ENCODE measurements at regions not wholly inside any gene's neighbourhood (a gene's known extent, or its start where the extent isn't known, plus 50 kb on each side); places are given as distances from the start of the nearest gene placed in this dataset.

DNA sequence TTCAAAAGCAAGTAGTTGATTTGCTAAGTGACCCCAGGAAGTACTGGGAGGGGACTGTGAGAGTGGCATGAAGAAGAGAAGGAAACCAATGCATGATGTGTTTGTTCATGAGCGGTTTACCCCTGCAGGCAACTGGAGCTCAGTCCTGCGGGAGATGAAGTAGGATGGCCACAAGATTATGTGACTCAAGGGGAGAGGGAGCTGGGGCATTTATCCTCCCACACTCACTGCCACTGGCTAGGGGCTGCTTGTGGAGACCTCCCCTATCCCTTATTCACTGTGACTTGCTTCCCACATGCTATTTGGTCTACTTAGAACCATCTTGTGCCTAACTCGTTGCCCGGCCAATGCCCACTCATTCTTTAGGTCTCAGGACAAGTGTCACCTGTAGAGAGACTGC, 60.6 kb upstream of the TRIO start:
- DNase-seq = no peak
- no peaks in the 10 kb centered on the region for H3K4me1 Mint-ChIP-seq
- no peak overlapping the region for H3K4me3 Mint-ChIP-seq
- no peaks in the 10 kb centered on the region for H3K79me1 ChIP-seq (ENCODE audit: insufficient read depth, low read depth, low read length, poor library complexity, severe bottlenecking)
- no peak overlapping the region for H3K9ac ChIP-seq (ENCODE audit: extremely low read depth, insufficient read length, low read length)
- no peak overlapping the region for H3T11ph ChIP-seq (ENCODE audit: low read length)
- no peaks in the 10 kb centered on the region for H4K20me1 ChIP-seq (ENCODE audit: control insufficient read depth, insufficient read depth, insufficient read length)
- WGBS (ENCODE audit: extremely low coverage, insufficient read length, low lambda C conversion rate) = no CpG with 5 or more reads among the region's 4 CpGs
- no peaks in the 10 kb centered on the region for H3K23me2 ChIP-seq (ENCODE audit: insufficient read length, low read depth, low read length, poor library complexity, severe bottlenecking)
- H3K27me3 Mint-ChIP-seq (ENCODE audit: low read depth) = no peaks in the 10 kb centered on the region; the same call in none of the 2 replicates
- H2AFZ ChIP-seq (ENCODE audit: low read length) = no peak overlapping the region
- H3K4me1 ChIP-seq (ENCODE audit: insufficient read depth, low read length) = no peaks in the 10 kb centered on the region
- no peak overlapping the region for H3K14ac ChIP-seq (ENCODE audit: insufficient read depth, low read length)
- no peak overlapping the region for H2BK20ac ChIP-seq (ENCODE audit: low read depth, low read length, poor library complexity, severe bottlenecking)
- H3K9me3 Mint-ChIP-seq = peaks cover 0 to 2% of the 10 kb centered on the region in 2 experiments; a peak in 1 of 5 replicates
- no peak overlapping the region for H4K5ac ChIP-seq (ENCODE audit: insufficient read length, low read depth, low read length)
- no peak overlapping the region for H3K4ac ChIP-seq (ENCODE audit: low read depth, low read length)
- no peak overlapping the region for H3K27ac Mint-ChIP-seq
- no peaks in the 10 kb centered on the region for H3K79me2 ChIP-seq (ENCODE audit: insufficient read depth, low read length)
- H2BK5ac ChIP-seq (ENCODE audit: insufficient read length, low read length) = no peak overlapping the region
- H3K27me3 ChIP-seq (ENCODE audit: insufficient read depth, low read length) = no peaks in the 10 kb centered on the region
- no peak overlapping the region for H2BK15ac ChIP-seq (ENCODE audit: low read depth, low read length)
- no peak overlapping the region for H2AK5ac ChIP-seq (ENCODE audit: insufficient read length, low read length)
- H2BK12ac ChIP-seq (ENCODE audit: insufficient read length, low read depth, low read length) = no peak overlapping the region
- no peak overlapping the region for H3K56ac ChIP-seq (ENCODE audit: insufficient read length, low read depth, low read length)
- no peak overlapping the region for H4K91ac ChIP-seq (ENCODE audit: insufficient read length, low read depth, low read length)
- H3K4me2 ChIP-seq (ENCODE audit: insufficient read depth, insufficient read length, low read length) = no peak overlapping the region
- no peak overlapping the region for H4K8ac ChIP-seq (replicated peaks; ENCODE audit: insufficient read length, low read depth, low read length)
- no peak overlapping the region for H2BK120ac ChIP-seq (ENCODE audit: low read depth, low read length, poor library complexity, severe bottlenecking)
- H3K9me3 ChIP-seq (ENCODE audit: control insufficient read depth, low read depth, low read length) = no peaks in the 10 kb centered on the region
- no peak overlapping the region for H3K27ac ChIP-seq (ENCODE audit: insufficient read length, low read depth, low read length)
- no peak overlapping the region for H3K18ac ChIP-seq (ENCODE audit: insufficient read length, low read depth, low read length)
- TF ChIP-seq, protein P1, sequence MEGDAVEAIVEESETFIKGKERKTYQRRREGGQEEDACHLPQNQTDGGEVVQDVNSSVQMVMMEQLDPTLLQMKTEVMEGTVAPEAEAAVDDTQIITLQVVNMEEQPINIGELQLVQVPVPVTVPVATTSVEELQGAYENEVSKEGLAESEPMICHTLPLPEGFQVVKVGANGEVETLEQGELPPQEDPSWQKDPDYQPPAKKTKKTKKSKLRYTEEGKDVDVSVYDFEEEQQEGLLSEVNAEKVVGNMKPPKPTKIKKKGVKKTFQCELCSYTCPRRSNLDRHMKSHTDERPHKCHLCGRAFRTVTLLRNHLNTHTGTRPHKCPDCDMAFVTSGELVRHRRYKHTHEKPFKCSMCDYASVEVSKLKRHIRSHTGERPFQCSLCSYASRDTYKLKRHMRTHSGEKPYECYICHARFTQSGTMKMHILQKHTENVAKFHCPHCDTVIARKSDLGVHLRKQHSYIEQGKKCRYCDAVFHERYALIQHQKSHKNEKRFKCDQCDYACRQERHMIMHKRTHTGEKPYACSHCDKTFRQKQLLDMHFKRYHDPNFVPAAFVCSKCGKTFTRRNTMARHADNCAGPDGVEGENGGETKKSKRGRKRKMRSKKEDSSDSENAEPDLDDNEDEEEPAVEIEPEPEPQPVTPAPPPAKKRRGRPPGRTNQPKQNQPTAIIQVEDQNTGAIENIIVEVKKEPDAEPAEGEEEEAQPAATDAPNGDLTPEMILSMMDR (conservative IDR thresholded peaks at IDR 0.05) = no peak
- no peaks in the 10 kb centered on the region for H3K36me3 Mint-ChIP-seq (ENCODE audit: insufficient read depth in 1 of 3, low read depth in 3 of 3)
- H3K23ac ChIP-seq (ENCODE audit: insufficient read length, low read depth, low read length) = no peak overlapping the region

Data from H9 (cell line).